K562 (cell line): ENCODE measurements at regions not wholly inside any gene's neighbourhood (a gene's known extent, or its start where the extent isn't known, plus 50 kb on each side); places are given as distances from the start of the nearest gene placed in this dataset.

Source experiments
- ATAC-seq: fragments of 200-7000 bp; cut with Tn5 transposase; 3 replicates; pipeline ENCODE4 v1.9.1; 2020; ENCODE audit warnings: moderate library complexity
- BruUV-seq: library from RNA; stranded (reverse); fragments of 400-500 nt; replicated peaks from 2 replicates; lab custom pipeline; 2021; lab: Mats Ljungman, UMichigan
- CTCF ChIA-PET: fragments of 300-600 bp; formaldehyde crosslinking; extraction: SDS; loops from one replicate; lab custom pipeline; 2021; ENCODE audit warnings: low intra/inter-chr PET ratio; lab: Yijun Ruan, JAX
- POLR2A ChIA-PET: fragments of 300-600, 350-650 bp; sonication (Branson Sonifier 250); formaldehyde crosslinking; extraction: SDS; loops from one replicate; lab custom pipeline; 2021; ENCODE audit warnings: antibody characterized with exemption, inconsistent platforms; lab: Yijun Ruan, JAX
- DNase-seq, 4 experiments: peaks; one replicate each; pipeline versions ENCODE4 v3.0.0 to v3.0.0-alpha.2; 2011 to 2018; ENCODE audit warnings: low spot score in 3 of 4, mixed read lengths in 3 of 4; ENCODE audit errors: extremely low read depth in 1 of 4
- FAIRE-seq: peaks from 2 replicates; lab custom pipeline; 2011; peaks lifted over from hg19 to GRCh38; lab: Jason Lieb, UNC
- H2AFZ ChIP-seq: 2 replicates; pipeline ENCODE4 v1.6.0; 2011; ENCODE audit warnings: low read depth, low read length, control low read depth, inconsistent platforms
- H3K27ac ChIP-seq: fragments of 200-600 bp; 3 replicates; pipeline ENCODE4 v1.8.0; 2011; ENCODE audit warnings: low read depth, mild to moderate bottlenecking, control low read depth, inconsistent platforms, low read length, moderate library complexity, mixed read lengths; ENCODE audit errors: extremely low read depth
- H3K27me3 ChIP-seq, 2 experiments: fragments of 300-600 bp in 1 of 2; 2 replicates in 1 of 2; 3 replicates in 1 of 2; pipeline versions ENCODE4 v1.6.0 to v1.8.0; 2011; ENCODE audit warnings: inconsistent platforms in 2 of 2, low read length in 2 of 2, mild to moderate bottlenecking in 1 of 2, mixed read lengths in 1 of 2, moderate library complexity in 1 of 2; ENCODE audit not compliant: control insufficient read depth in 2 of 2, insufficient read depth in 2 of 2
- H3K36me3 ChIP-seq: fragments of 300-600 bp; 3 replicates; pipeline ENCODE4 v1.8.0; 2011; ENCODE audit warnings: mild to moderate bottlenecking, low read length, inconsistent platforms; ENCODE audit not compliant: control insufficient read depth, insufficient read depth
- H3K4me1 ChIP-seq, 2 experiments: fragments of 200-600 bp in 1 of 2; replicated peaks in 1 of 2; 2 replicates in 1 of 2; 3 replicates in 1 of 2; pipeline versions ENCODE4 v1.5.1 to v1.8.0; 2011; ENCODE audit warnings: inconsistent platforms in 2 of 2, low read length in 2 of 2, mild to moderate bottlenecking in 1 of 2, mixed read lengths in 1 of 2, moderate library complexity in 1 of 2; ENCODE audit not compliant: control insufficient read depth in 2 of 2, insufficient read depth in 2 of 2
- H3K4me2 ChIP-seq: 2 replicates; pipeline ENCODE4 v1.6.1; 2011; ENCODE audit warnings: low read length, control low read depth, inconsistent platforms, mixed read lengths; ENCODE audit not compliant: insufficient read depth
- H3K4me3 ChIP-seq: fragments of 200-600 bp; sonication (generic), shearing (Covaris generic); 2 replicates; pipeline ENCODE4 v1.5.1; 2016; ENCODE audit warnings: control low read depth, inconsistent platforms
- H3K79me2 ChIP-seq: fragments of 200-600 bp; 3 replicates; pipeline ENCODE4 v1.8.0; 2011; ENCODE audit warnings: low read length, inconsistent platforms; ENCODE audit not compliant: control insufficient read depth, insufficient read depth
- H3K9ac ChIP-seq, 2 experiments: 2 replicates each; pipeline versions ENCODE4 v1.6.0 to v1.6.1; 2011; ENCODE audit warnings: low read depth in 2 of 2, low read length in 2 of 2, control low read depth in 1 of 2, inconsistent platforms in 1 of 2, mild to moderate bottlenecking in 1 of 2, mixed read lengths in 1 of 2; ENCODE audit not compliant: insufficient read depth in 1 of 2
- H3K9me1 ChIP-seq: one replicate; pipeline ENCODE4 v1.6.0; 2011; ENCODE audit warnings: inconsistent platforms, mild to moderate bottlenecking, low read length, moderate library complexity; ENCODE audit not compliant: control insufficient read depth, insufficient read depth
- H3K9me3 ChIP-seq: replicated peaks from 2 replicates; pipeline ENCODE4 v1.5.1; 2011; ENCODE audit warnings: low read depth, low read length, inconsistent platforms; ENCODE audit not compliant: control insufficient read depth, insufficient read depth
- H4K20me1 ChIP-seq: replicated peaks from 2 replicates; pipeline ENCODE4 v1.6.1; 2011; ENCODE audit warnings: low read length, inconsistent platforms, mixed read lengths; ENCODE audit not compliant: control insufficient read depth, insufficient read depth
- THRAP3 ChIP-seq: fragments of 450-650 bp; IDR thresholded peaks from 2 replicates; pipeline ENCODE4 v1.6.1; 2016; ENCODE audit warnings: mild to moderate bottlenecking, inconsistent platforms, borderline replicate concordance
- ZNF444 ChIP-seq: fragments of 250-450 bp; sonication (Bioruptor Pico); IDR thresholded peaks from 2 replicates; pipeline ENCODE4 v1.4.0; 2020; ENCODE audit warnings: mild to moderate bottlenecking, moderate library complexity
- ZNF707 ChIP-seq: fragments of 250-450 bp; sonication (Bioruptor Pico); conservative IDR thresholded peaks from 2 replicates; pipeline ENCODE4 v1.8.0; 2022; ENCODE audit warnings: inconsistent platforms, mild to moderate bottlenecking, moderate library complexity
- WGBS: fragments of 100-300 bp; shearing (Covaris generic); methylation state at CpG from one replicate; pipeline ENCODE4 v1.1.6; 2016; ENCODE audit warnings: low coverage, mixed read lengths; ENCODE audit not compliant: insufficient coverage; ENCODE audit errors: missing lambda C conversion rate; 5-methylcytosine and 5-hydroxymethylcytosine counted together
- in situ Hi-C: fragments of 300-500 bp; cut with MboI; formaldehyde crosslinking; loops from 4 replicates; pipeline ENCODE4 v1.15.0; 2018; ENCODE audit warnings: inconsistent platforms, mixed read lengths
- intact Hi-C: fragments of 100-400 bp; cut with micrococcal nuclease; formaldehyde crosslinking; loops from 2 replicates; pipeline ENCODE4 v1.14.2; 2022
- TF ChIP-seq, protein P1 (sequence below), 2 experiments: fragments of 250-450 bp in 1 of 2; fragments of 450-650 bp in 1 of 2; sonication (Bioruptor Pico) in 1 of 2; IDR thresholded peaks; 2 replicates each; pipeline versions ENCODE4 v1.6.1 to v1.8.0; 2016 to 2021; ENCODE audit warnings: mild to moderate bottlenecking in 2 of 2, moderate library complexity in 2 of 2, missing compliant biosample characterization in 1 of 2, missing genetic modification characterization in 1 of 2
- TF ChIP-seq, protein P2 (sequence below): fragments of 450-650 bp; IDR thresholded peaks from 2 replicates; pipeline ENCODE4 v1.6.1; 2016; ENCODE audit warnings: low read depth
- TF ChIP-seq, protein P3 (sequence below): fragments of 200-800 bp; sonication (Bioruptor generic); IDR thresholded peaks from 2 replicates; pipeline ENCODE4 v1.6.1; 2017; ENCODE audit warnings: missing genetic modification characterization, missing compliant biosample characterization
- TF ChIP-seq, protein P4 (sequence below): conservative IDR thresholded peaks from 2 replicates; pipeline ENCODE4 v1.6.1; 2011; ENCODE audit warnings: low read depth, mild to moderate bottlenecking, low read length; ENCODE audit not compliant: control insufficient read depth

DNA sequence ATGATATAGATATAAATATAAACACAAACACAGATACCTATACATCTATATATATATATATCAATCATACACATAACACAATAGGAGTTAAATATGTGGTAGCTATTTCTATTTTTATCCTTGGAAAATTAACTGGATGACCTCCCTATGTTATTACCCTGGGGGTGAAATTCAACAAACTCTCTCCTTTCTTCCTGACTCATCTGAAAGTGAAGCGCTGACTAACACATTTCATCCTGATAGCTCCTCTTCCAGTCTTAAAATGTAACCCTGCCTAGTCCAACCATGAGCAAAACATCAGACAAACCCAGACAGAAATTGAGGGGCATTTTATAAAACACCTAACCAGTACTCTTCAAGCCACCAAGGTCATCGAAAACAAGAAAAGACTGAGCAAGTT lies 220.6 kb upstream of the ISX start (continued):
- TF ChIP-seq, protein P1, sequence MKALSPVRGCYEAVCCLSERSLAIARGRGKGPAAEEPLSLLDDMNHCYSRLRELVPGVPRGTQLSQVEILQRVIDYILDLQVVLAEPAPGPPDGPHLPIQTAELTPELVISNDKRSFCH (CRISPR knock-in tag; IDR thresholded peaks at IDR 0.05): no peak
- TF ChIP-seq, protein P1 (tag; IDR thresholded peaks at IDR 0.05): no peak
- TF ChIP-seq ZNF707 (CRISPR knock-in tag): no peak

DNA sequence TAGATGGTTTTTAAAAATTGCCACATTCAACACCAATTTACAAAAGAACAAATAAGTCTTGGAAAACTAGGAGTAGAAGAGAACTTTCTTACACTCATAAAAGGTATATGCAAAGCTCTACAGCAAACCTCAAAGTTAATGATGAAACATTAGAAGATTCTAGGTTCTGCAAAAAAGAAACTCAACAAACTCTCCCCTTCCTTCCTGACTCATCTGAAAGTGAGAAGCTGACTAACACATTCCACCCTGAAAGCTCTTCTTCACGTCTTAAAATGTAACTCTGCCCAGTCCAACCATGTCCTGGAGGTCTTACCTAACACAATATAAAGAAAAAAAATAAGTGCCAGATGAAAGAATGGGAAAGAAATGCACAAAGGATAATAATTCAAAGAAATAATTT lies 218.9 kb upstream of the ISX start:
- no peak overlapping the region for H3K4me2 ChIP-seq
- ChIA-PET CTCF (no interaction called here), POLR2A (no interaction called here)
- no peaks in the 10 kb centered on the region for H3K79me2 ChIP-seq
- no peaks in the 10 kb centered on the region for H3K9me1 ChIP-seq
- no peaks in the 10 kb centered on the region for H3K36me3 ChIP-seq
- H2AFZ ChIP-seq: no peak overlapping the region
- H3K9ac ChIP-seq: no peak overlapping the region
- H3K27me3 ChIP-seq: no peaks in the 10 kb centered on the region
- no peak for ATAC-seq
- BruUV-seq: no TSS peak
- in situ Hi-C loops: no loop called here
- H3K9me3 ChIP-seq: no peaks in the 10 kb centered on the region
- no peak for FAIRE-seq
- no peak overlapping the region for H3K27ac ChIP-seq
- no peaks in the 10 kb centered on the region for H4K20me1 ChIP-seq
- intact Hi-C loops: no loop called here
- WGBS: 0% methylated on average over 1 of the region's 1 CpG
- H3K4me3 ChIP-seq: no peak overlapping the region
- DNase-seq: no peak
- H3K4me1 ChIP-seq: no peaks in the 10 kb centered on the region
- TF ChIP-seq THRAP3: no peak
- TF ChIP-seq, protein P2, sequence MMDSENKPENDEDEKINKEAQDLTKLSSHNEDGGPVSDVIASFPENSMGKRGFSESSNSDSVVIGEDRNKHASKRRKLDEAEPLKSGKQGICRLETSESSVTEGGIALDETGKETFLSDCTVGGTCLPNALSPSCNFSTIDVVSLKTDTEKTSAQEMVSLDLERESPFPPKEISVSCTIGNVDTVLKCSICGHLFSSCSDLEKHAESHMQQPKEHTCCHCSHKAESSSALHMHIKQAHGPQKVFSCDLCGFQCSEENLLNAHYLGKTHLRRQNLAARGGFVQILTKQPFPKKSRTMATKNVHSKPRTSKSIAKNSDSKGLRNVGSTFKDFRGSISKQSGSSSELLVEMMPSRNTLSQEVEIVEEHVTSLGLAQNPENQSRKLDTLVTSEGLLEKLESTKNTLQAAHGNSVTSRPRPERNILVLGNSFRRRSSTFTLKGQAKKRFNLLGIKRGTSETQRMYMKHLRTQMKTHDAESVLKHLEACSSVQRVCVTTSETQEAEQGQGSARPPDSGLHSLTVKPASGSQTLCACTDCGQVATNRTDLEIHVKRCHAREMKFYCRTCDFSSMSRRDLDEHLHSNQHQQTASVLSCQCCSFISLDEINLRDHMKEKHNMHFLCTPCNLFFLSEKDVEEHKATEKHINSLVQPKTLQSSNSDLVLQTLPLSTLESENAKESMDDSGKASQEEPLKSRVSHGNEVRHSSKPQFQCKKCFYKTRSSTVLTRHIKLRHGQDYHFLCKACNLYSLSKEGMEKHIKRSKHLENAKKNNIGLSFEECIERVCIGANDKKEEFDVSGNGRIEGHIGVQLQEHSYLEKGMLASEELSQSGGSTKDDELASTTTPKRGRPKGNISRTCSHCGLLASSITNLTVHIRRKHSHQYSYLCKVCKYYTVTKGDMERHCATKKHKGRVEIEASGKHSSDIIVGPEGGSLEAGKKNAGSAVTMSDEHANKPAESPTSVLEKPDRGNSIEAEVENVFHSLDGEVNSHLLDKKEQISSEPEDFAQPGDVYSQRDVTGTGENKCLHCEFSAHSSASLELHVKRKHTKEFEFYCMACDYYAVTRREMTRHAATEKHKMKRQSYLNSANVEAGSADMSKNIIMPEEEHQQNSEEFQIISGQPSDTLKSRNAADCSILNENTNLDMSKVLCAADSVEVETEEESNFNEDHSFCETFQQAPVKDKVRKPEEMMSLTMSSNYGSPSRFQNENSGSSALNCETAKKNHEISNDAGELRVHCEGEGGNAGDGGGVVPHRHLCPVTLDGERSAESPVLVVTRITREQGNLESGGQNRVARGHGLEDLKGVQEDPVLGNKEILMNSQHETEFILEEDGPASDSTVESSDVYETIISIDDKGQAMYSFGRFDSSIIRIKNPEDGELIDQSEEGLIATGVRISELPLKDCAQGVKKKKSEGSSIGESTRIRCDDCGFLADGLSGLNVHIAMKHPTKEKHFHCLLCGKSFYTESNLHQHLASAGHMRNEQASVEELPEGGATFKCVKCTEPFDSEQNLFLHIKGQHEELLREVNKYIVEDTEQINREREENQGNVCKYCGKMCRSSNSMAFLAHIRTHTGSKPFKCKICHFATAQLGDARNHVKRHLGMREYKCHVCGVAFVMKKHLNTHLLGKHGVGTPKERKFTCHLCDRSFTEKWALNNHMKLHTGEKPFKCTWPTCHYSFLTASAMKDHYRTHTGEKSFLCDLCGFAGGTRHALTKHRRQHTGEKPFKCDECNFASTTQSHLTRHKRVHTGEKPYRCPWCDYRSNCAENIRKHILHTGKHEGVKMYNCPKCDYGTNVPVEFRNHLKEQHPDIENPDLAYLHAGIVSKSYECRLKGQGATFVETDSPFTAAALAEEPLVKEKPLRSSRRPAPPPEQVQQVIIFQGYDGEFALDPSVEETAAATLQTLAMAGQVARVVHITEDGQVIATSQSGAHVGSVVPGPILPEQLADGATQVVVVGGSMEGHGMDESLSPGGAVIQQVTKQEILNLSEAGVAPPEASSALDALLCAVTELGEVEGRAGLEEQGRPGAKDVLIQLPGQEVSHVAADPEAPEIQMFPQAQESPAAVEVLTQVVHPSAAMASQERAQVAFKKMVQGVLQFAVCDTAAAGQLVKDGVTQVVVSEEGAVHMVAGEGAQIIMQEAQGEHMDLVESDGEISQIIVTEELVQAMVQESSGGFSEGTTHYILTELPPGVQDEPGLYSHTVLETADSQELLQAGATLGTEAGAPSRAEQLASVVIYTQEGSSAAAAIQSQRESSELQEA: no peak
- TF ChIP-seq ZNF444 (CRISPR knock-in tag): no peak
- TF ChIP-seq, protein P3, sequence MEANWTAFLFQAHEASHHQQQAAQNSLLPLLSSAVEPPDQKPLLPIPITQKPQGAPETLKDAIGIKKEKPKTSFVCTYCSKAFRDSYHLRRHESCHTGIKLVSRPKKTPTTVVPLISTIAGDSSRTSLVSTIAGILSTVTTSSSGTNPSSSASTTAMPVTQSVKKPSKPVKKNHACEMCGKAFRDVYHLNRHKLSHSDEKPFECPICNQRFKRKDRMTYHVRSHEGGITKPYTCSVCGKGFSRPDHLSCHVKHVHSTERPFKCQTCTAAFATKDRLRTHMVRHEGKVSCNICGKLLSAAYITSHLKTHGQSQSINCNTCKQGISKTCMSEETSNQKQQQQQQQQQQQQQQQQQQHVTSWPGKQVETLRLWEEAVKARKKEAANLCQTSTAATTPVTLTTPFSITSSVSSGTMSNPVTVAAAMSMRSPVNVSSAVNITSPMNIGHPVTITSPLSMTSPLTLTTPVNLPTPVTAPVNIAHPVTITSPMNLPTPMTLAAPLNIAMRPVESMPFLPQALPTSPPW (CRISPR knock-in tag): no peak
- TF ChIP-seq, protein P4, sequence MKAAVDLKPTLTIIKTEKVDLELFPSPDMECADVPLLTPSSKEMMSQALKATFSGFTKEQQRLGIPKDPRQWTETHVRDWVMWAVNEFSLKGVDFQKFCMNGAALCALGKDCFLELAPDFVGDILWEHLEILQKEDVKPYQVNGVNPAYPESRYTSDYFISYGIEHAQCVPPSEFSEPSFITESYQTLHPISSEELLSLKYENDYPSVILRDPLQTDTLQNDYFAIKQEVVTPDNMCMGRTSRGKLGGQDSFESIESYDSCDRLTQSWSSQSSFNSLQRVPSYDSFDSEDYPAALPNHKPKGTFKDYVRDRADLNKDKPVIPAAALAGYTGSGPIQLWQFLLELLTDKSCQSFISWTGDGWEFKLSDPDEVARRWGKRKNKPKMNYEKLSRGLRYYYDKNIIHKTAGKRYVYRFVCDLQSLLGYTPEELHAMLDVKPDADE: no peak
